Endothelial cell of umbilical vein (primary cell): ENCODE measurements at regions not wholly inside any gene's neighbourhood (a gene's known extent, or its start where the extent isn't known, plus 50 kb on each side); places are given as distances from the start of the nearest gene placed in this dataset.

ENCODE experiments used
- BruUV-seq: library from RNA; stranded (reverse); fragments of 400-500 nt; replicated peaks from 2 replicates; lab custom pipeline; 2021; lab: Mats Ljungman, UMichigan
- CTCF ChIA-PET: fragments of 300-600, 350-600 bp; sonication (Branson Sonifier 250); formaldehyde crosslinking; loops from one replicate; lab custom pipeline; 2021; ENCODE audit warnings: antibody characterized with exemption, inconsistent platforms; lab: Charles Lee
- POLR2A ChIA-PET: fragments of 300-600, 350-600 bp; sonication (Branson Sonifier 250); formaldehyde crosslinking; loops from one replicate; lab custom pipeline; 2021; ENCODE audit warnings: antibody characterized with exemption, inconsistent platforms; lab: Charles Lee
- DNase-seq: peaks from one replicate; pipeline ENCODE4 v3.0.0-alpha.2; 2011; ENCODE audit warnings: low read depth, low spot score
- FAIRE-seq: peaks from 2 replicates; lab custom pipeline; 2011; peaks lifted over from hg19 to GRCh38; lab: Jason Lieb, UNC
- H2AFZ ChIP-seq: 2 replicates; pipeline ENCODE4 v1.6.0; 2012; ENCODE audit warnings: low read depth, low read length, control low read depth, inconsistent platforms
- H3K27ac ChIP-seq: 2 replicates; pipeline ENCODE4 v1.5.1; 2011; ENCODE audit warnings: low read depth, mild to moderate bottlenecking, control low read depth, low read length, moderate library complexity; ENCODE audit not compliant: insufficient read depth
- H3K27me3 ChIP-seq, 2 experiments: 2 replicates each; pipeline versions ENCODE4 v1.6.0 to v1.6.1; 2011; ENCODE audit warnings: low read length in 2 of 2, mixed read lengths in 1 of 2; ENCODE audit not compliant: control insufficient read depth in 2 of 2, insufficient read depth in 2 of 2
- H3K36me3 ChIP-seq, 2 experiments: 2 replicates in 1 of 2; 3 replicates in 1 of 2; pipeline ENCODE4 v1.5.1; 2011; ENCODE audit warnings: low read length in 2 of 2, mild to moderate bottlenecking in 1 of 2, moderate library complexity in 1 of 2; ENCODE audit not compliant: control insufficient read depth in 2 of 2, insufficient read depth in 2 of 2; ENCODE audit errors: extremely low read depth in 1 of 2
- H3K4me1 ChIP-seq: 3 replicates; pipeline ENCODE4 v1.5.1; 2011; ENCODE audit warnings: mild to moderate bottlenecking, low read length; ENCODE audit not compliant: control insufficient read depth, insufficient read depth; ENCODE audit errors: extremely low read depth
- H3K4me2 ChIP-seq: 2 replicates; pipeline ENCODE4 v1.6.1; 2011; ENCODE audit warnings: low read length, control low read depth, mixed read lengths; ENCODE audit not compliant: insufficient read depth
- H3K4me3 ChIP-seq, 3 experiments: fragments of 200-600 bp in 1 of 3; sonication (generic), shearing (Covaris generic) in 1 of 3; replicated peaks in 1 of 3; 2 replicates each; pipeline ENCODE4 v1.5.1; 2011 to 2016; ENCODE audit warnings: control low read depth in 3 of 3, low read length in 3 of 3, mild to moderate bottlenecking in 2 of 3, inconsistent platforms in 1 of 3, low read depth in 1 of 3, moderate library complexity in 1 of 3; ENCODE audit not compliant: insufficient read depth in 1 of 3
- H3K79me2 ChIP-seq: 2 replicates; pipeline ENCODE4 v1.6.0; 2012; ENCODE audit warnings: low read length, inconsistent platforms; ENCODE audit not compliant: control insufficient read depth, insufficient read depth
- H3K9ac ChIP-seq: replicated peaks from 2 replicates; pipeline ENCODE3; 2011; ENCODE audit warnings: low read length, control low read depth; ENCODE audit not compliant: insufficient read depth; ENCODE audit errors: extremely low read depth
- H3K9me1 ChIP-seq: replicated peaks from 3 replicates; pipeline ENCODE4 v1.6.0; 2011; ENCODE audit warnings: mild to moderate bottlenecking, low read length; ENCODE audit not compliant: control insufficient read depth, insufficient read depth; ENCODE audit errors: extremely low read depth
- H3K9me3 ChIP-seq: replicated peaks from 2 replicates; pipeline ENCODE4 v1.5.1; 2012; ENCODE audit warnings: low read length, inconsistent platforms; ENCODE audit not compliant: control insufficient read depth, insufficient read depth
- H4K20me1 ChIP-seq: replicated peaks from 2 replicates; pipeline ENCODE3; 2011; ENCODE audit warnings: mild to moderate bottlenecking, low read length; ENCODE audit not compliant: control insufficient read depth, insufficient read depth; ENCODE audit errors: extremely low read depth
- CTCF ChIP-seq, 2 donors: IDR thresholded peaks; 1 replicate in 1 of 2; 2 replicates in 1 of 2; pipeline ENCODE4 v1.5.1; 2011; ENCODE audit warnings: low read length in 2 of 2, mild to moderate bottlenecking in 2 of 2, moderate library complexity in 2 of 2, control low read depth in 1 of 2, inconsistent platforms in 1 of 2, low read depth in 1 of 2; ENCODE audit not compliant: insufficient read depth in 1 of 2; ENCODE audit errors: extremely low read depth in 1 of 2
- EZH2 ChIP-seq: IDR thresholded peaks from 2 replicates; pipeline ENCODE4 v1.6.1; 2012; ENCODE audit warnings: borderline replicate concordance, low read depth, mild to moderate bottlenecking, moderate library complexity, low read length, inconsistent platforms; ENCODE audit not compliant: severe bottlenecking
- FOS ChIP-seq: IDR thresholded peaks from 2 replicates; pipeline ENCODE4 v1.6.1; 2011; ENCODE audit warnings: mild to moderate bottlenecking, low read length, moderate library complexity, borderline replicate concordance; ENCODE audit not compliant: insufficient read depth
- GATA2 ChIP-seq: IDR thresholded peaks from 2 replicates; pipeline ENCODE4 v1.7.0; 2011; ENCODE audit warnings: low read depth, mild to moderate bottlenecking, moderate library complexity, mixed read lengths, low read length; ENCODE audit not compliant: insufficient read length, insufficient read depth
- JUN ChIP-seq: IDR thresholded peaks from 2 replicates; pipeline ENCODE4 v1.6.1; 2011; ENCODE audit warnings: borderline replicate concordance, low read depth; ENCODE audit not compliant: insufficient read length, insufficient read depth
- MAX ChIP-seq: IDR thresholded peaks from 2 replicates; pipeline ENCODE4 v1.6.1; 2011; ENCODE audit not compliant: insufficient read depth, insufficient read length
- MYC ChIP-seq: IDR thresholded peaks from one replicate; pipeline ENCODE4 v1.6.1; 2011; ENCODE audit warnings: mild to moderate bottlenecking, low read depth, low read length
- POLR2A ChIP-seq: IDR thresholded peaks from 2 replicates; pipeline ENCODE4 v1.6.1; 2012; ENCODE audit warnings: low read depth, mild to moderate bottlenecking, control low read depth, low read length
- POLR2AphosphoS5 ChIP-seq: IDR thresholded peaks from 2 replicates; pipeline ENCODE4 v1.6.1; 2012; ENCODE audit warnings: low read depth, mild to moderate bottlenecking, control low read depth, low read length, moderate library complexity; ENCODE audit not compliant: insufficient read depth
- dilution Hi-C: fragments of 300-500 bp; cut with MboI; formaldehyde crosslinking; loops from one replicate; pipeline ENCODE4 v1.15.0; 2019; ENCODE audit warnings: low sequenced_read_pairs; ENCODE audit not compliant: extremely low pct_ligation_motif_present
- intact Hi-C: fragments of 100-400 bp; cut with micrococcal nuclease; formaldehyde crosslinking; loops from one replicate; pipeline ENCODE4 v1.10.0; 2022

DNA sequence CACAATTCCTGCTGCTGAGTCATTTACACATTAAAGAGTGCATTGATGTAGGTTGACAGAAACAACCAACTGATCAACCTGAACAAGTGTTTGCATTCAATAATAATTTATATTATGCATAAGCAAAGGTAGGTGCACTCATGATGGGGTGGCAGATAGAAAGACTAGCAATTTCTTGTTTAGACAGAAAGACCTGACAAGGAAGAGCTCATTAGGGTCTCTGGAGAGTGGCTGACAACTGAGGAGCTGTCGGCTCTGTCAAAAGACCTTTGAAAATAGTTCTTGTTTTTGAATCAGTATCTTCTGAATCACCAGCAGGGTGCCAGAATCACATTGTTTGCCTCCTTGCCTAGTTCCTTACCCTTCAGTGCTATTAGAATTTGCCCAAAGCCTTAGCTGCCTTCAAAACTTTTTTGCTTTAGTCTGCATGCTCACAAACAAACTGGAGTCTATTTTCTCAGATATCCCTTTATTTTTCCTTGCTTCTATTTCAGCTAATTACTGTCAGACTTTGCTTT lies 234.7 kb downstream of the BTG1 start:
- Histone ChIP-seq H3K4me2 (no peak overlapping the region), H3K79me2 (no peaks in the 10 kb centered on the region), H3K9me1 (no peaks in the 10 kb centered on the region), H3K27me3 (no peaks in the 10 kb centered on the region), H2AFZ (no peak overlapping the region), H3K9me3 (no peaks in the 10 kb centered on the region), H4K20me1 (no peaks in the 10 kb centered on the region), H3K27ac (no peak overlapping the region), H3K9ac (no peak overlapping the region), H3K36me3 (no peaks in the 10 kb centered on the region), H3K4me1 (peaks cover 12% of the 10 kb centered on the region), H3K4me3 (no peak overlapping the region)
- ChIA-PET POLR2A (interaction anchor here (0.7 kb wide), 1 partner anchor 13 kb away, joined by 3 read pairs; no protein-coding TSS in a partner anchor), CTCF (interaction anchor here (1.2 to 1.9 kb wide), 3 partner anchors 15 to 529 kb away, joined by 4 to 5 read pairs (median 5); no protein-coding TSS in a partner anchor)
- intact Hi-C loops (no loop called here), dilution Hi-C loops (no loop called here)
- FAIRE-seq (no peak), DNase-seq (no peak)
- BruUV-seq, result no TSS peak
- TF ChIP-seq EZH2 (no peak), MAX (no peak), POLR2A (no peak), JUN (no peak), GATA2 (no peak), MYC (no peak), CTCF (IDR thresholded peaks at IDR 0.05; ENCODE audit: extremely low read depth in 1 of 2, insufficient read depth in 1 of 2, low read depth in 1 of 2, low read length in 2 of 2) (no peak), POLR2AphosphoS5 (no peak), FOS (no peak)
